ENCODE measurements at regions not wholly inside any gene's neighbourhood (a gene's known extent, or its start where the extent isn't known, plus 50 kb on each side); places are given as distances from the start of the nearest gene placed in this dataset.

GRCh38 chr5:13179407-13180087 is 764.9 kb downstream of the DNAH5 start:
- Histone ChIP-seq H3K27ac (no peak overlapping the region), H3K9me3 (no peaks in the 10 kb centered on the region), H3K36me3 (no peaks in the 10 kb centered on the region), H3K4me1 (ENCODE audit: insufficient read depth) (no peaks in the 10 kb centered on the region), H3K27me3 (no peaks in the 10 kb centered on the region), H3K4me3 (no peak overlapping the region)
- TF ChIP-seq POLR2A (IDR thresholded peaks at IDR 0.05) (no peak), EP300 (IDR thresholded peaks at IDR 0.05) (no peak), CTCF (IDR thresholded peaks at IDR 0.05) (no peak)
- WGBS, 3 donors: 51 to 76% (median 74%) methylated on average over 5 of the region's 5 CpGs
- no peak for DNase-seq
- intact Hi-C loops (cut with DNase I): no loop called here

DNA sequence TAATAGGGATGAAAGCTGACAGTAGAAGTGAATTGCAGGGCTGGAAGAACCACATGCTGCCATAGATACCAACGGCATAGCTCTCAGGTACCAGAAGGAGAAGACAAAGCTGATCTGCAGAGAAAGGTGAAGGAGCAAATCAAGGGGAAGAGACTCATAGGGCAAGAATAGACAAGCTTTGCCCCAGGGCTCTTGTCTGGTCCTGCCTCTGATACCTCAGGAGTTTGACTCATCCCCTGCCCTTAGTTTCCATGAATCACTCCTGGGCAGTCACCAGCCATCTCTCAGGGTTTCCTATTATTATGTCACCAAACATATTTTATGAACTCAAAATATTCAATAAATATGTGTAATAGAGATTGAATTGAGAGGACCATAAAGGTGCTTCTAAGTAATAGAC is 800.9 kb downstream of the DNAH5 start:
- Histone ChIP-seq H3K9me3 (no peaks in the 10 kb centered on the region), H3K4me1 (ENCODE audit: insufficient read depth) (no peaks in the 10 kb centered on the region), H3K27me3 (no peaks in the 10 kb centered on the region), H3K27ac (no peak overlapping the region), H3K36me3 (no peaks in the 10 kb centered on the region), H3K4me3 (no peak overlapping the region)
- WGBS, 3 donors: 68 to 77% (median 77%) methylated on average over 1 of the region's 1 CpG
- intact Hi-C loops (cut with DNase I): no loop called here
- no peak for DNase-seq
- TF ChIP-seq POLR2A (IDR thresholded peaks at IDR 0.05) (no peak), EP300 (IDR thresholded peaks at IDR 0.05) (no peak), CTCF (IDR thresholded peaks at IDR 0.05) (no peak)

DNA sequence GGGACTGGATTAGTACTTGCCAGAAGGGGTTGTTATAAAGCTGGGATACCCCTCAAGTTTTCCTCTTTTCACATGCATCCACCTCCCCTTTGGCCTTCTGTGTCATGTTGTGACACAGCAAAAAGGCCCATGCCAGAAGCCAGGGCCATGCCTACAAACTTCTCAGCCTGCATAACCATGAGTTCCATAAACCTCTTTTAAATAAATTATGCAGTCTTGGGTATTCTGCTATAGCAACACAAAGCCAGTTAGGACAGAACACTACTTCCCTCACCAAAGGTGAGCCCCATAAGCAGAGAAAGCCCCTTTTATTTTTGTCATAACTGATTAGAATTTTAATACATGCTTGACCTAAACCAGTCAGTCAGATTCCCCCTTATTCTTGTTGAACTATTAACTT is 801.3 kb downstream of the DNAH5 start:
- no peak overlapping the region for H3K27ac ChIP-seq
- H3K4me1 ChIP-seq (ENCODE audit: insufficient read depth): no peaks in the 10 kb centered on the region
- no peak for DNase-seq
- intact Hi-C loops (cut with DNase I): no loop called here
- H3K36me3 ChIP-seq: no peaks in the 10 kb centered on the region
- H3K4me3 ChIP-seq: no peak overlapping the region
- H3K27me3 ChIP-seq: no peaks in the 10 kb centered on the region
- no peaks in the 10 kb centered on the region for H3K9me3 ChIP-seq
- no peak for TF ChIP-seq POLR2A (IDR thresholded peaks at IDR 0.05)
- TF ChIP-seq CTCF (IDR thresholded peaks at IDR 0.05): no peak
- TF ChIP-seq EP300 (IDR thresholded peaks at IDR 0.05): no peak

GRCh38 chr5:13133951-13134350 is 810.5 kb downstream of the DNAH5 start:
- H3K27me3 ChIP-seq: no peaks in the 10 kb centered on the region
- no peaks in the 10 kb centered on the region for H3K4me1 ChIP-seq (ENCODE audit: insufficient read depth)
- H3K9me3 ChIP-seq: no peaks in the 10 kb centered on the region
- no peak for DNase-seq
- no peaks in the 10 kb centered on the region for H3K36me3 ChIP-seq
- TF ChIP-seq EP300 (IDR thresholded peaks at IDR 0.05) (no peak), CTCF (IDR thresholded peaks at IDR 0.05) (no peak), POLR2A (IDR thresholded peaks at IDR 0.05) (no peak)
- WGBS, 3 donors: 75 to 89% (median 75%) methylated on average over 2 of the region's 2 CpGs
- no peak overlapping the region for H3K4me3 ChIP-seq
- intact Hi-C loops (cut with DNase I): no loop called here
- no peak overlapping the region for H3K27ac ChIP-seq
